GM03348 (cell line): ENCODE measurements at regions not wholly inside any gene's neighbourhood (a gene's known extent, or its start where the extent isn't known, plus 50 kb on each side); places are given as distances from the start of the nearest gene placed in this dataset.

Source experiments
- DNase-seq: peaks from one replicate; pipeline ENCODE4 v3.0.0; 2012; ENCODE audit warnings: low spot score

GRCh38 chr5:115072266-115073064 is 97.2 kb downstream of the TRIM36 start:
- DNase-seq, result no peak

GRCh38 chr5:115070737-115071136 is 99.0 kb downstream of the TRIM36 start:
- DNase-seq, result no peak

- peak; percentile 62 for DNase-seq
These were observed 100.4 kb downstream of the TRIM36 start for GRCh38 chr5:115069087-115069968.

- DNase-seq, result no peak
These were observed 101.2 kb downstream of the TRIM36 start for GRCh38 chr5:115068239-115069086.

- no peak for DNase-seq
These were observed 105.3 kb downstream of the TRIM36 start for GRCh38 chr5:115064380-115064779.

- no peak for DNase-seq
These were observed 115.2 kb downstream of the TRIM36 start for GRCh38 chr5:115054387-115054951.

GRCh38 chr5:115052948-115053347 is 116.8 kb downstream of the TRIM36 start:
- DNase-seq, result no peak

GRCh38 chr5:115050866-115051265 is 118.8 kb downstream of the TRIM36 start:
- DNase-seq, result no peak

GRCh38 chr5:115033861-115034260 is 135.8 kb downstream of the TRIM36 start:
- no peak for DNase-seq

GRCh38 chr5:115028557-115028956 is 141.2 kb downstream of the TRIM36 start:
- no peak for DNase-seq

- no peak for DNase-seq
These were observed 144.8 kb downstream of the TRIM36 start for GRCh38 chr5:115024922-115025321.

- peak; percentile 6 for DNase-seq
These were observed 147.4 kb downstream of the TRIM36 start for GRCh38 chr5:115022303-115022702.

GRCh38 chr5:115016646-115017045 is 153.1 kb downstream of the TRIM36 start:
- no peak for DNase-seq

GRCh38 chr5:114999176-114999575 is 170.5 kb downstream of the TRIM36 start:
- DNase-seq, result no peak

- no peak for DNase-seq
These were observed 180.2 kb downstream of the TRIM36 start for GRCh38 chr5:114989512-114989911.

GRCh38 chr5:114988096-114988495 is 181.6 kb downstream of the TRIM36 start:
- no peak for DNase-seq

GRCh38 chr5:114984796-114985195 is 184.9 kb downstream of the TRIM36 start:
- no peak for DNase-seq

- no peak for DNase-seq
These were observed 188.6 kb downstream of the TRIM36 start for GRCh38 chr5:114981111-114981510.

- DNase-seq, result no peak
These were observed 191.6 kb downstream of the TRIM36 start for GRCh38 chr5:114977979-114978573.

- no peak for DNase-seq
These were observed 200.2 kb downstream of the TRIM36 start for GRCh38 chr5:114969482-114969881.

GRCh38 chr5:114957384-114957783 is 212.3 kb downstream of the TRIM36 start:
- no peak for DNase-seq
